Ishikawa (cell line): ENCODE measurements at regions not wholly inside any gene's neighbourhood (a gene's known extent, or its start where the extent isn't known, plus 50 kb on each side); places are given as distances from the start of the nearest gene placed in this dataset.

Experiments used
- EGR1 ChIP-seq: IDR thresholded peaks from 2 replicates; pipeline ENCODE4 v1.6.1; 2012
- EP300 ChIP-seq: IDR thresholded peaks from 2 replicates; pipeline ENCODE4 v1.6.1; 2012; ENCODE audit warnings: borderline replicate concordance
- FOXM1 ChIP-seq: IDR thresholded peaks from 2 replicates; pipeline ENCODE4 v1.6.1; 2012; ENCODE audit warnings: low read depth, borderline replicate concordance
- RAD21 ChIP-seq: IDR thresholded peaks from 2 replicates; pipeline ENCODE4 v1.6.1; 2012; ENCODE audit warnings: low read depth
- TEAD4 ChIP-seq: IDR thresholded peaks from 2 replicates; pipeline ENCODE4 v1.6.1; 2012

- TF ChIP-seq EGR1 (no peak), RAD21 (no peak), TEAD4 (no peak), EP300 (no peak), FOXM1 (no peak)
Measured at GRCh38 chr3:20852712-20853111, 666.7 kb upstream of the SGO1 start.
